ENCODE measurements at regions not wholly inside any gene's neighbourhood (a gene's known extent, or its start where the extent isn't known, plus 50 kb on each side); places are given as distances from the start of the nearest gene placed in this dataset.

DNA sequence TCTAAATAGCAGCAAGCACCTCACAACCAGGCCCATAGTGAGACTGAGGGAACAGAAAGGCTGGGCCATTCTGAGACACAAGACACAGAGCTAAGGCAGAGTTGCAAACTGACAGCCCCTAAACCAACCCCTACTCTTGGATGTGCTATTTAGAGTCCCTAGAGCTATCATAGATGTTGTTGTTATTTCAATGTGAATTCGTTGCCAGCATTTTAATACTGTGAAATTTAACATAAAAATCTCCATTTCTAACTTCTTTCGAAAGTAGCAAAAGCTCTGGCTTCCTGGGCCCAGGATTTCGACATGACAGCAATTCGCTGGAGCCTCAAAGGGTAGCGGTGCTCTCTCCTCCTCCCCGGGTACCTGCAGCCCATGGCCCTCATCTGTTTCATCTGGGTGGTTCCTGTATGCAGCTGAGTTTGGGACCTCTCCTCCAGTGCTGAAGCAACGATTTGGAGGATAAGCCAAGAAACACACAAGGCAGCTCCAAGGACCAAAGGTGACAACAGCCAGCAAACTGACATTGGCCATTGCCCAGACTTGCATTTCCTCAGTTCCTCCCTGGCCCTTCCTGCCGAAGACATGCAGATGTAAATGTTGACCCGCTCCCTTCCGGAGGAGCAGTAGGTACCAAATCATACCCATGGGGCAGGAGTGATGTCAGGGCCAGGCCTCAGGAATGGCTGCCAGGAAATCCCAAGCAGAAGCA is 254.4 kb upstream of the NCKAP5 start:
- TF ChIP-seq, protein P1, sequence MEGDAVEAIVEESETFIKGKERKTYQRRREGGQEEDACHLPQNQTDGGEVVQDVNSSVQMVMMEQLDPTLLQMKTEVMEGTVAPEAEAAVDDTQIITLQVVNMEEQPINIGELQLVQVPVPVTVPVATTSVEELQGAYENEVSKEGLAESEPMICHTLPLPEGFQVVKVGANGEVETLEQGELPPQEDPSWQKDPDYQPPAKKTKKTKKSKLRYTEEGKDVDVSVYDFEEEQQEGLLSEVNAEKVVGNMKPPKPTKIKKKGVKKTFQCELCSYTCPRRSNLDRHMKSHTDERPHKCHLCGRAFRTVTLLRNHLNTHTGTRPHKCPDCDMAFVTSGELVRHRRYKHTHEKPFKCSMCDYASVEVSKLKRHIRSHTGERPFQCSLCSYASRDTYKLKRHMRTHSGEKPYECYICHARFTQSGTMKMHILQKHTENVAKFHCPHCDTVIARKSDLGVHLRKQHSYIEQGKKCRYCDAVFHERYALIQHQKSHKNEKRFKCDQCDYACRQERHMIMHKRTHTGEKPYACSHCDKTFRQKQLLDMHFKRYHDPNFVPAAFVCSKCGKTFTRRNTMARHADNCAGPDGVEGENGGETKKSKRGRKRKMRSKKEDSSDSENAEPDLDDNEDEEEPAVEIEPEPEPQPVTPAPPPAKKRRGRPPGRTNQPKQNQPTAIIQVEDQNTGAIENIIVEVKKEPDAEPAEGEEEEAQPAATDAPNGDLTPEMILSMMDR (IDR thresholded peaks at IDR 0.05): no peak
- no peak for TF ChIP-seq POLR2A (IDR thresholded peaks at IDR 0.05)
